ENCODE measurements at regions not wholly inside any gene's neighbourhood (a gene's known extent, or its start where the extent isn't known, plus 50 kb on each side); places are given as distances from the start of the nearest gene placed in this dataset.
"Not testable (repeated sequence)": the region's sequence is repeated elsewhere in the genome, so short reads cannot be mapped to it uniquely, and the experiment has no call there.

GRCh38 chr9:33695299-33695698 is 100.1 kb upstream of the PRSS3 start:
- no peak for DNase-seq

- DNase-seq, result no peak
Observed at GRCh38 chr9:33695856-33696255, 99.5 kb upstream of the PRSS3 start.

- no peak for DNase-seq
Observed at GRCh38 chr9:33697171-33697570, 98.2 kb upstream of the PRSS3 start.

- no peak for DNase-seq
Observed at GRCh38 chr9:33698267-33698666, 97.1 kb upstream of the PRSS3 start.

- not testable (repeated sequence) for DNase-seq
Observed at GRCh38 chr9:33700940-33701339, 94.4 kb upstream of the PRSS3 start.

- no peak for DNase-seq
Observed at GRCh38 chr9:33703430-33704102, 91.8 kb upstream of the PRSS3 start.

- DNase-seq, result not testable (repeated sequence)
Observed at GRCh38 chr9:33705440-33705839, 89.9 kb upstream of the PRSS3 start.

GRCh38 chr9:33708441-33708840 is 86.9 kb upstream of the PRSS3 start:
- no peak for DNase-seq

- DNase-seq, result no peak
Observed at GRCh38 chr9:33709269-33709668, 86.1 kb upstream of the PRSS3 start.

- not testable (repeated sequence) for DNase-seq
Observed at GRCh38 chr9:33711418-33711817, 83.9 kb upstream of the PRSS3 start.

- DNase-seq, result no peak
Observed at GRCh38 chr9:33714989-33715388, 80.4 kb upstream of the PRSS3 start.

GRCh38 chr9:33718987-33719386 is 76.4 kb upstream of the PRSS3 start:
- no peak for DNase-seq

GRCh38 chr9:33719581-33720374 is 75.6 kb upstream of the PRSS3 start:
- peak; percentile 9 for DNase-seq

- DNase-seq, result peak; percentile 56
Observed at GRCh38 chr9:33721674-33722358, 73.5 kb upstream of the PRSS3 start.

GRCh38 chr9:33722359-33722675 is 73.0 kb upstream of the PRSS3 start:
- no peak for DNase-seq

GRCh38 chr9:33728613-33729012 is 66.7 kb upstream of the PRSS3 start:
- DNase-seq, result no peak

GRCh38 chr9:33731142-33731541 is 64.2 kb upstream of the PRSS3 start:
- DNase-seq, result no peak

- no peak for DNase-seq
Observed at GRCh38 chr9:33731625-33732024, 63.7 kb upstream of the PRSS3 start.

GRCh38 chr9:33734247-33734940 is 61.0 kb upstream of the PRSS3 start:
- not testable (repeated sequence) for DNase-seq

GRCh38 chr9:33734941-33735835 is 60.2 kb upstream of the PRSS3 start:
- DNase-seq, result not testable (repeated sequence)

GRCh38 chr9:33737811-33738606 is 57.4 kb upstream of the PRSS3 start:
- DNase-seq, result no peak
